ENCODE measurements at regions not wholly inside any gene's neighbourhood (a gene's known extent, or its start where the extent isn't known, plus 50 kb on each side); places are given as distances from the start of the nearest gene placed in this dataset.
"Not testable (repeated sequence)": the region's sequence is repeated elsewhere in the genome, so short reads cannot be mapped to it uniquely, and the experiment has no call there.

DNA sequence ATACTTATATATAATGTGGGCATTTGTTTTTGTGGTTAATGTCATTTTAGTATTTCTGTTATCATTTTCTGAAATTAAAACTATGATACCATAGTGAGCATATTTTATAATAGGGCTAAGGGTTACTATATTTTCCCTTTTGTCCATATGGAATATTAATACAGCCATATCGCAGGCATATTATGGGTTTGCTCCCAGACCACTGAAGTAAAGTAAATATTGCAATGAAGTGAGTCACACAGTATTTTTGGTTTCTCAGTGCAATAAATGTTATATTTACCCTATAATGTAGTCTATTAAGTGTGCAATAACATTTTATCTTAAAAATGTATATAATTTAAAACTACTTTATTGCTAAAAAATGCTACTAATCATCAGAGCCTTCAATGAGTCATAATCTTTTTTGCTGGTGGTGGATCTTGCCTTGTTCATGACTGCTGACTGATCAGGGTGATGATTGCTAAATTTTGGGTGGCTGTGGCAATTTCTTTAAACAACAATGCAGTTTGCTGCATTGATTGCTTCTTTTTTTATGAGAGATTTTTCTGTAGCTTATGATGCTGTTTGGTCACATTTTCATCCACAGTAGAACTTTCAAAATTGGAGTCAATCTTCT lies 1044.5 kb upstream of the NOVA1 start:
- Histone ChIP-seq H3K27me3 (ENCODE audit: control insufficient read depth, insufficient read depth, low read length) (no peaks in the 10 kb centered on the region), H3K4me2 (ENCODE audit: low read length) (no peak overlapping the region), H3K4me1 (no peaks in the 10 kb centered on the region), H3K9ac (no peak overlapping the region), H3K4me3 (ENCODE audit: low read depth, low read length) (no peak overlapping the region), H3K36me3 (ENCODE audit: control insufficient read depth, insufficient read depth, low read length) (no peaks in the 10 kb centered on the region), H3K9me3 (ENCODE audit: control insufficient read depth, low read length) (no peaks in the 10 kb centered on the region), H2AFZ (no peak overlapping the region), H3K27ac (no peak overlapping the region), H3K79me2 (no peaks in the 10 kb centered on the region)
- TF ChIP-seq, protein P1, sequence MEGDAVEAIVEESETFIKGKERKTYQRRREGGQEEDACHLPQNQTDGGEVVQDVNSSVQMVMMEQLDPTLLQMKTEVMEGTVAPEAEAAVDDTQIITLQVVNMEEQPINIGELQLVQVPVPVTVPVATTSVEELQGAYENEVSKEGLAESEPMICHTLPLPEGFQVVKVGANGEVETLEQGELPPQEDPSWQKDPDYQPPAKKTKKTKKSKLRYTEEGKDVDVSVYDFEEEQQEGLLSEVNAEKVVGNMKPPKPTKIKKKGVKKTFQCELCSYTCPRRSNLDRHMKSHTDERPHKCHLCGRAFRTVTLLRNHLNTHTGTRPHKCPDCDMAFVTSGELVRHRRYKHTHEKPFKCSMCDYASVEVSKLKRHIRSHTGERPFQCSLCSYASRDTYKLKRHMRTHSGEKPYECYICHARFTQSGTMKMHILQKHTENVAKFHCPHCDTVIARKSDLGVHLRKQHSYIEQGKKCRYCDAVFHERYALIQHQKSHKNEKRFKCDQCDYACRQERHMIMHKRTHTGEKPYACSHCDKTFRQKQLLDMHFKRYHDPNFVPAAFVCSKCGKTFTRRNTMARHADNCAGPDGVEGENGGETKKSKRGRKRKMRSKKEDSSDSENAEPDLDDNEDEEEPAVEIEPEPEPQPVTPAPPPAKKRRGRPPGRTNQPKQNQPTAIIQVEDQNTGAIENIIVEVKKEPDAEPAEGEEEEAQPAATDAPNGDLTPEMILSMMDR (IDR thresholded peaks at IDR 0.05), result no peak

GRCh38 chr14:27660683-27661082 lies 1062.8 kb upstream of the NOVA1 start:
- Histone ChIP-seq H3K4me3 (ENCODE audit: low read depth, low read length) (no peak overlapping the region), H3K9me3 (ENCODE audit: control insufficient read depth, low read length) (no peaks in the 10 kb centered on the region), H3K27ac (no peak overlapping the region), H3K4me2 (ENCODE audit: low read length) (no peak overlapping the region), H3K79me2 (no peaks in the 10 kb centered on the region), H3K4me1 (no peaks in the 10 kb centered on the region), H3K36me3 (ENCODE audit: control insufficient read depth, insufficient read depth, low read length) (no peaks in the 10 kb centered on the region), H2AFZ (no peak overlapping the region), H3K27me3 (ENCODE audit: control insufficient read depth, insufficient read depth, low read length) (no peaks in the 10 kb centered on the region), H3K9ac (no peak overlapping the region)
- TF ChIP-seq, protein P1 (IDR thresholded peaks at IDR 0.05), result no peak

DNA sequence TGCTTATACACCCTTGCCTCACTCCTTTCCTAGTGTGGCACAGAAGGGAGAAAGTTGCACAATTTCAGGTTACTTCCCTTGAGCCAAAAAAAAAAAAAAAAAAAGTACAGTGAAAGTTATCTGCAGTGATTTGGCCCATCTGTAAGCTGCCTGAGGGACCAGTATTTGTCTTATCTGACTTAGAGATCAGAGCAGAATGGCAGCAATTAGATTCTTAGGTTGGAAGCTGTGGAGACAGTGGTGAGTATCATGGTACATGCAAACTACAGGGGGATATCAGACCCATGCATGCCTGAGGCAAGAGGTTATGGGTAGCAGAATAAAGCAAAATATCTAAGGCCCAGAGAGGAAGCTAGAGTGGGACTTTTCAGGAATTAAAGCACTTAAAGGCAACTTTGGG lies 1070.7 kb upstream of the NOVA1 start:
- Histone ChIP-seq H3K27me3 (ENCODE audit: control insufficient read depth, insufficient read depth, low read length) (no peaks in the 10 kb centered on the region), H3K9me3 (ENCODE audit: control insufficient read depth, low read length) (no peaks in the 10 kb centered on the region), H2AFZ (no peak overlapping the region), H3K4me2 (ENCODE audit: low read length) (no peak overlapping the region), H3K4me1 (no peaks in the 10 kb centered on the region), H3K79me2 (no peaks in the 10 kb centered on the region), H3K9ac (no peak overlapping the region), H3K36me3 (ENCODE audit: control insufficient read depth, insufficient read depth, low read length) (no peaks in the 10 kb centered on the region), H3K4me3 (ENCODE audit: low read depth, low read length) (no peak overlapping the region), H3K27ac (no peak overlapping the region)
- TF ChIP-seq, protein P1 (IDR thresholded peaks at IDR 0.05), result no peak

DNA sequence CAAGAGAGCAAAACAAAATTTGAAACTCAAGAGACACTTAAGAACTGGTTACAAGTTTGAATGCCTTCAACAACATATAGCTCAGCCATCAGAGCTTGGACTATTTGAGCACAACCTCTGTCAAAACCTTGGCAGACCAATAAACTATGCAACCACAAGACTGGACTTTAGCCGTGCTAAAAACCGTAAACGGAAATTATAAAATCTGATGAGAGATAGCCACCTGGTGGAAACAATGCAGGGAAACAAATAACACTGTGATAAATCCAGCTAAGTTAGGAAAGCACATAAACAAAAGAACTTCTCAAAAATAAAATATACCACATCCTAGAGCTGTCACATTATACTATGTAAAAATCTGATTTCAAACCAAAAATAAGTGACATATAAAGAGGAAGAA lies 1074.2 kb upstream of the NOVA1 start:
- H3K36me3 ChIP-seq (ENCODE audit: control insufficient read depth, insufficient read depth, low read length), result no peaks in the 10 kb centered on the region
- H3K27me3 ChIP-seq (ENCODE audit: control insufficient read depth, insufficient read depth, low read length), result no peaks in the 10 kb centered on the region
- H3K4me1 ChIP-seq, result no peaks in the 10 kb centered on the region
- no peak overlapping the region for H2AFZ ChIP-seq
- H3K27ac ChIP-seq, result no peak overlapping the region
- H3K9me3 ChIP-seq (ENCODE audit: control insufficient read depth, low read length), result no peaks in the 10 kb centered on the region
- TF ChIP-seq, protein P1 (IDR thresholded peaks at IDR 0.05), result no peak
- no peak overlapping the region for H3K9ac ChIP-seq
- H3K4me2 ChIP-seq (ENCODE audit: low read length), result no peak overlapping the region
- H3K4me3 ChIP-seq (ENCODE audit: low read depth, low read length), result no peak overlapping the region
- H3K79me2 ChIP-seq, result no peaks in the 10 kb centered on the region

DNA sequence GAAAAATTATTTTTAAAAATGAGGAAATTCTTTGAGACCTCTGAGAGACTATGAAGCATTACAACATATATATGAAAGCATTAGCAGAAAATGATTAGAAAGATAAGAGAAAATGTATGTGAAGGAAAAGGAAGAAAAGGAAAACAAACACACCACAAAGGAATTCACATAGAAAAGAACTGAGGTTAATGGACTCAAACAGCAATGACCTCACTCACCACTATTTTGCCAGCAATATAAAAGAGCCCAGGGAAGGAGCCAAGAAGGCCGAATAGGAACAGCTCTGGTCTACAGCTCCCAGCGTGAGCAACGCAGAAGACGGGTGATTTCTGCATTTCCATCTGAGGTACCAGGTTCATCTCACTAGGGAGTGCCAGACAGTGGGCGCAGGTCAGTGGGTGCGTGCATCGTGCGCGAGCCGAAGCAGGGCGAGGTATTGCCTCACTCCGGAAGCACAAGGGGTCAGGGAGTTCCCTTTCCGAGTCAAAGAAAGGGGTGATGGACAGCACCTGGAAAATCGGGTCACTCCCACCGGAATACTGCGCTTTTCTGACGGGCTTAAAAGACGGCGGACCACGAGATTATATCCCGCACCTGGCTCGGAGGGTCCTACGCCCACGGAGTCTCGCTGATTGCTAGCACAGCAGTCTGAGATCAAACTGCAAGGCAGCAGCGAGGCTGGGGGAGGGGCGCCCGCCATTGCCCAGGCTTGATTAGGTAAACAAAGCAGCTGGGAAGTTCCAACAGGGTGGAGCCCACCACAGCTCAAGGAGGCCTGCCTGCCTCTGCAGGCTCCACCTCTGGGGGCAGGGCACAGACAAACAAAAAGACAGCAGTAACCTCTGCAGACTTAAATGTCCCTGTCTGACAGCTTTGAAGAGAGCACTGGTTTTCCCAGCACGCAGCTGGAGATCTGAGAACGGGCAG lies 1075.2 kb upstream of the NOVA1 start:
- not testable (repeated sequence) for H3K4me1 ChIP-seq; H2AFZ ChIP-seq; H3K4me3 ChIP-seq (ENCODE audit: low read depth, low read length); H3K9me3 ChIP-seq (ENCODE audit: control insufficient read depth, low read length); H3K36me3 ChIP-seq (ENCODE audit: control insufficient read depth, insufficient read depth, low read length); H3K27ac ChIP-seq; H3K4me2 ChIP-seq (ENCODE audit: low read length); H3K27me3 ChIP-seq (ENCODE audit: control insufficient read depth, insufficient read depth, low read length); H3K9ac ChIP-seq; H3K79me2 ChIP-seq

Data from parathyroid adenoma (tissue), 2 donors.